ENCODE measurements at regions not wholly inside any gene's neighbourhood (a gene's known extent, or its start where the extent isn't known, plus 50 kb on each side); places are given as distances from the start of the nearest gene placed in this dataset.

GRCh38 chr20:21812379-21812778 lies 106.9 kb downstream of the PAX1 start:
- no peak for DNase-seq

- DNase-seq, result no peak
Measured at GRCh38 chr20:21809961-21810523, 104.6 kb downstream of the PAX1 start.

GRCh38 chr20:21808863-21809664 lies 103.6 kb downstream of the PAX1 start:
- DNase-seq, result peak; percentile 24

GRCh38 chr20:21808139-21808538 lies 102.7 kb downstream of the PAX1 start:
- no peak for DNase-seq

- no peak for DNase-seq
Measured at GRCh38 chr20:21804802-21805201, 99.3 kb downstream of the PAX1 start.

- DNase-seq, result no peak
Measured at GRCh38 chr20:21801193-21801592, 95.7 kb downstream of the PAX1 start.

GRCh38 chr20:21798384-21798783 lies 92.9 kb downstream of the PAX1 start:
- no peak for DNase-seq

- DNase-seq, result no peak
Measured at GRCh38 chr20:21796059-21796458, 90.6 kb downstream of the PAX1 start.

GRCh38 chr20:21788082-21788481 lies 82.6 kb downstream of the PAX1 start:
- no peak for DNase-seq

- no peak for DNase-seq
Measured at GRCh38 chr20:21781446-21782075, 76.1 kb downstream of the PAX1 start.

GRCh38 chr20:21780528-21780927 lies 75.1 kb downstream of the PAX1 start:
- DNase-seq, result no peak
